ENCODE measurements at regions not wholly inside any gene's neighbourhood (a gene's known extent, or its start where the extent isn't known, plus 50 kb on each side); places are given as distances from the start of the nearest gene placed in this dataset.

DNA sequence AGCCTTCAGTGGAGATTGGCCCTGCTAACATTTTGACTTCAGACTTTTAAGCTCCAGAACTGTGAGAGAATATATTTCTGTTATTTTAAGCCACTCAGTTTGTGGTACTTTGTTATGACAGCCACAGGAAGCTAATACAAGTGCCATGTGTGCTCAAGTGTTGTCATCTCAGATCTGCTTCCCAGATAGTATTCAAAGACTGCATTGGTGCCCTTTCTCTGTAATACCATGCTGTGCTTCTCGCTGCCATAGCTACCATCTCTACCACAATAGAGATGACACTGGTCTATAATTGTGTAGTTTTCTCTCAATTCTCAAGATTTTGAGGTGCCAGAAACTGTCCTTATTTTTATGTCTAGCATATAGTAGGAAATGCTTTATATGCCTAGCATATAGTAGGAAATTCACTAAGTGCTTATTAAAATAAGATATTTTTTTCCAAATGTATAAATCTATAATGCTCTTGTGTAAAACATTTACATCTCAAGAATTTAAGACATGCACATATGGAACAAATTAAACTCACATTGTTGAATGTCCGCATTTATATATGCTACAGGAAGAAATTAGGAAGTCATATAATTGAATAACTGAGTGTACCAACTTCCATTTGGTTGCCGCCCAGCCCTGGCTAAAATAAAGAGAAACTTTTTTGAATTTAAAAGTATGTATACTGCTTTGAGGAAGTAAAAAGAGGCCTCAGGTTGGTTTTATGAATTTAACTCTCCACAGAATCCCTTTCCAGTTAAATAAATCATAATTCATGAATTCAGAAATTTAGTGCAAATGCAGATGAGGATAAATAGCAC, 77.6 kb downstream of the TPBG start:
- Histone ChIP-seq H3K4me3 (no peak overlapping the region), H3K36me3 (ENCODE audit: insufficient read depth in 1 of 2, low read depth in 1 of 2) (no peaks in the 10 kb centered on the region), H3K27ac (no peak overlapping the region), H3K9me3 (no peaks in the 10 kb centered on the region), H3K4me1 (no peaks in the 10 kb centered on the region), H3K27me3 (ENCODE audit: insufficient read depth in 3 of 3, low read length in 2 of 3) (no peaks in the 10 kb centered on the region)
- ATAC-seq (no peak), DNase-seq (no peak)
- TF ChIP-seq, protein P1, sequence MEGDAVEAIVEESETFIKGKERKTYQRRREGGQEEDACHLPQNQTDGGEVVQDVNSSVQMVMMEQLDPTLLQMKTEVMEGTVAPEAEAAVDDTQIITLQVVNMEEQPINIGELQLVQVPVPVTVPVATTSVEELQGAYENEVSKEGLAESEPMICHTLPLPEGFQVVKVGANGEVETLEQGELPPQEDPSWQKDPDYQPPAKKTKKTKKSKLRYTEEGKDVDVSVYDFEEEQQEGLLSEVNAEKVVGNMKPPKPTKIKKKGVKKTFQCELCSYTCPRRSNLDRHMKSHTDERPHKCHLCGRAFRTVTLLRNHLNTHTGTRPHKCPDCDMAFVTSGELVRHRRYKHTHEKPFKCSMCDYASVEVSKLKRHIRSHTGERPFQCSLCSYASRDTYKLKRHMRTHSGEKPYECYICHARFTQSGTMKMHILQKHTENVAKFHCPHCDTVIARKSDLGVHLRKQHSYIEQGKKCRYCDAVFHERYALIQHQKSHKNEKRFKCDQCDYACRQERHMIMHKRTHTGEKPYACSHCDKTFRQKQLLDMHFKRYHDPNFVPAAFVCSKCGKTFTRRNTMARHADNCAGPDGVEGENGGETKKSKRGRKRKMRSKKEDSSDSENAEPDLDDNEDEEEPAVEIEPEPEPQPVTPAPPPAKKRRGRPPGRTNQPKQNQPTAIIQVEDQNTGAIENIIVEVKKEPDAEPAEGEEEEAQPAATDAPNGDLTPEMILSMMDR (IDR thresholded peaks at IDR 0.05), result no peak
- 75 to 85% (median 84%) methylated on average over 3 of the region's 3 CpGs for WGBS, 3 donors
- intact Hi-C loops (cut with DNase I), result no loop called here

DNA sequence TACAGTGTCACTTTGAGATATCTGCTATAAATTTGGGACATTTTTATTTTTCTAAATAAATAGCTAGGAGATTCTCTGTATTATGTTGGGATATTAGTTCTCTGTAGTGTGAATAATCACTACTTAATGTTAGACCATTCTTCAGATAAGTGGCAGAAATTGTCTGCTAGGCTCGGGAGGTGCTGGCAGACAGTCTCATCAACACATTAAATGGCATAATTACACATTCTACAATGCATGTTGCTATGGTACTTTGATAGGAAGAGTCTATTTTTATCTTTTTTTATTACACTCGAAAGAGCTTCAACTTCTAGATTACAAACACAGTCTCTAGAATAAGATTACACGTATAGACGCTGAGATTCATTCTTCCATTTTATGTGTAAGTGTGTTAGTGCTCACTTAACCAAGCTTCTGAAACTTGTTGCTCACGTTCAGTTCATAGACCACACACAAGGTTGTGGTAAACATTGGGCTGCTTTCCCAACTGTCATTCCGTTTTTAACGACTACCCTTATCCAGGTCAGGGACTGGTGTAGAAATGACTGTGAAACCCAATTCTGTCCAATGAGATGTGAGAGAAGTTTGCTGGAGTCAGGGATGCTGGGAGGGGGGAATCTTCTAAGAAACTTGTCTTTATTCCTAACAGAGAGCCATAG, 78.6 kb downstream of the TPBG start:
- Histone ChIP-seq H3K4me3 (no peak overlapping the region), H3K9me3 (no peaks in the 10 kb centered on the region), H3K36me3 (ENCODE audit: insufficient read depth in 1 of 2, low read depth in 1 of 2) (no peaks in the 10 kb centered on the region), H3K4me1 (no peaks in the 10 kb centered on the region), H3K27ac (no peak overlapping the region), H3K27me3 (ENCODE audit: insufficient read depth in 3 of 3, low read length in 2 of 3) (no peaks in the 10 kb centered on the region)
- DNase-seq, result no peak
- TF ChIP-seq, protein P1 (IDR thresholded peaks at IDR 0.05), result no peak
- ATAC-seq, result no peak
- WGBS, 3 donors, result 71 to 75% (median 73%) methylated on average over 7 of the region's 7 CpGs
- intact Hi-C loops (cut with DNase I), result no loop called here

DNA sequence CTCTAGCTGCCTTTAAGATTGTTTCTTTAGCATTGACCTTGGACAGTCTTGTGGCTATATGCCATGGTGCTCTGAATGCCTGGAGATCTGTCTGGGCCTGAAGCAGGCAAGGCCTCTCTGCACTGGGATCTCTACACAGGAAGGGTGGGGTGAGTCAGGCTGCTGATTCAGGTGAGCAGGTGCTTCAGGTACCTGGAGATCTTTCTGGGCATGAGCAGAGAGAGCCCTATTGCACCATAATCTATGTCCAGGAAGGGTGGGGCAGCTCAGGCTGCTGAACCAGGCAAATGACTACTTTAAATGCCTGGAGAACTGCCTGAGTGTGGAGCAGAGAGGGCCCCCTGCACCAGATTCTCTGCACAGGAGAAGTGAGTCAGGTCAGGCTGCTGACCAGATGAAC, 94.5 kb downstream of the TPBG start:
- Histone ChIP-seq H3K36me3 (ENCODE audit: insufficient read depth in 1 of 2, low read depth in 1 of 2) (no peaks in the 10 kb centered on the region), H3K9me3 (peaks cover 4% of the 10 kb centered on the region), H3K4me3 (no peak overlapping the region), H3K27ac (no peak overlapping the region), H3K4me1 (no peaks in the 10 kb centered on the region), H3K27me3 (ENCODE audit: insufficient read depth in 3 of 3, low read length in 2 of 3) (no peaks in the 10 kb centered on the region)
- TF ChIP-seq, protein P1 (IDR thresholded peaks at IDR 0.05), result no peak
- intact Hi-C loops (cut with DNase I), result no loop called here
- no peak for DNase-seq
- ATAC-seq, result no peak

DNA sequence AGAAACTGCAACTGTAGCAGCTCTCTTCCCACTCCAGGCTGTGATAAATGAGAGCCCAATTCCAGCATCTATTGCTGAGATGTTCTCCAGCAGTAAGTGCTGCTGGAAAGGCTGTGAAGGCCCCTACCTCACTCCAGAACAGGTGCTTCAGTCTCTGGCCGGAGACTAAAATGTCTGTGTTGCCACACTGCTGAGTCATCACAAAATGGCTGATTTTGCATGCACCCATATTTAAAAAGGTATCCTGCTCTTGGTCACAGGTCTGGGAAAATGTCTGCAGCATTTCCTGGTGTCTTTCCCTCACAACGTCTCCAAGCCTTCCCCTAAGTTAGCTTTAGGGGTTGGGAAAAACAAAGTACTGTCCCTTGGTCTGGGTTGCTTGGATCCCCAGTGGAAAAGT, 95.1 kb downstream of the TPBG start:
- WGBS, 3 donors, result 58 to 71% (median 68%) methylated on average over 2 of the region's 2 CpGs
- DNase-seq (no peak), ATAC-seq (no peak)
- no peaks in the 10 kb centered on the region for H3K27me3 ChIP-seq (ENCODE audit: insufficient read depth in 3 of 3, low read length in 2 of 3)
- H3K4me1 ChIP-seq, result no peaks in the 10 kb centered on the region
- TF ChIP-seq, protein P1 (IDR thresholded peaks at IDR 0.05), result no peak
- no peak overlapping the region for H3K27ac ChIP-seq
- H3K4me3 ChIP-seq, result no peak overlapping the region
- no peaks in the 10 kb centered on the region for H3K36me3 ChIP-seq (ENCODE audit: insufficient read depth in 1 of 2, low read depth in 1 of 2)
- intact Hi-C loops (cut with DNase I), result no loop called here
- H3K9me3 ChIP-seq, result peaks cover 4% of the 10 kb centered on the region

All from psoas muscle (tissue), 7 donors.